ACHN (cell line): ENCODE measurements at regions not wholly inside any gene's neighbourhood (a gene's known extent, or its start where the extent isn't known, plus 50 kb on each side); places are given as distances from the start of the nearest gene placed in this dataset.

Experiments
- DNase-seq: peaks from one replicate; pipeline ENCODE4 v3.0.0-alpha.2; 2015
- in situ Hi-C: cut with HindIII; loops from 2 replicates; pipeline ENCODE4 v1.10.0; 2017; ENCODE audit warnings: low sequenced_read_pairs, low pct_ligation_motif_present, low pct_unique_long_range_greater_than_20kb

- DNase-seq, result peak; percentile 61
- in situ Hi-C loops, result no loop called here
Measured at GRCh38 chr2:226431288-226431948, 368.2 kb downstream of the IRS1 start.

GRCh38 chr2:226429476-226429875, 370.1 kb downstream of the IRS1 start:
- DNase-seq, result no peak
- in situ Hi-C loops, result no loop called here

GRCh38 chr2:226427538-226428307, 371.9 kb downstream of the IRS1 start:
- in situ Hi-C loops, result no loop called here
- peak; percentile 38 for DNase-seq

- no peak for DNase-seq
- in situ Hi-C loops, result no loop called here
Measured at GRCh38 chr2:226426292-226426736, 373.3 kb downstream of the IRS1 start.

GRCh38 chr2:226424971-226425370, 374.6 kb downstream of the IRS1 start:
- in situ Hi-C loops, result no loop called here
- DNase-seq, result no peak

- in situ Hi-C loops, result no loop called here
- no peak for DNase-seq
Measured at GRCh38 chr2:226423498-226423960, 376.1 kb downstream of the IRS1 start.

GRCh38 chr2:226420646-226421045, 379.0 kb downstream of the IRS1 start:
- no peak for DNase-seq
- in situ Hi-C loops, result no loop called here

- DNase-seq, result no peak
- in situ Hi-C loops, result no loop called here
Measured at GRCh38 chr2:226418521-226418920, 381.1 kb downstream of the IRS1 start.

- in situ Hi-C loops, result no loop called here
- no peak for DNase-seq
Measured at GRCh38 chr2:226414335-226414734, 385.3 kb downstream of the IRS1 start.

GRCh38 chr2:226413498-226414130, 386.0 kb downstream of the IRS1 start:
- DNase-seq, result no peak
- in situ Hi-C loops, result no loop called here

GRCh38 chr2:226411727-226412360, 387.8 kb downstream of the IRS1 start:
- DNase-seq, result peak; percentile 65
- in situ Hi-C loops, result no loop called here

GRCh38 chr2:226411205-226411604, 388.4 kb downstream of the IRS1 start:
- in situ Hi-C loops, result no loop called here
- DNase-seq, result no peak

GRCh38 chr2:226410247-226410835, 389.3 kb downstream of the IRS1 start:
- DNase-seq, result no peak
- in situ Hi-C loops, result no loop called here

GRCh38 chr2:226409134-226409533, 390.5 kb downstream of the IRS1 start:
- in situ Hi-C loops, result no loop called here
- no peak for DNase-seq

GRCh38 chr2:226408141-226408540, 391.5 kb downstream of the IRS1 start:
- DNase-seq, result no peak
- in situ Hi-C loops, result no loop called here

GRCh38 chr2:226407135-226407534, 392.5 kb downstream of the IRS1 start:
- in situ Hi-C loops, result no loop called here
- no peak for DNase-seq

GRCh38 chr2:226405465-226405864, 394.2 kb downstream of the IRS1 start:
- in situ Hi-C loops, result no loop called here
- DNase-seq, result no peak

- in situ Hi-C loops, result no loop called here
- DNase-seq, result no peak
Measured at GRCh38 chr2:226403369-226403768, 396.3 kb downstream of the IRS1 start.

- DNase-seq, result no peak
- in situ Hi-C loops, result no loop called here
Measured at GRCh38 chr2:226399006-226399405, 400.6 kb downstream of the IRS1 start.
